ENCODE measurements at regions not wholly inside any gene's neighbourhood (a gene's known extent, or its start where the extent isn't known, plus 50 kb on each side); places are given as distances from the start of the nearest gene placed in this dataset.

GRCh38 chr2:15798701-15799431 lies 141.5 kb upstream of the MYCN start:
- Histone ChIP-seq H3K27me3 (ENCODE audit: control insufficient read depth in 5 of 5, insufficient read depth in 4 of 5, low read length in 5 of 5) (peaks cover 0 to 16% (median 9%) of the 10 kb centered on the region in 5 donors), H3K9me3 (ENCODE audit: control insufficient read depth in 5 of 5, low read length in 5 of 5) (no peaks in the 10 kb centered on the region), H3K4me3 (ENCODE audit: low read depth in 1 of 5, low read length in 5 of 5) (no peak overlapping the region), H3K27ac (ENCODE audit: low read depth, low read length) (no peak overlapping the region), H3K9ac (ENCODE audit: low read length in 5 of 5) (no peak overlapping the region), H3K36me3 (ENCODE audit: control insufficient read depth in 5 of 5, insufficient read depth in 5 of 5, low read length in 5 of 5) (no peaks in the 10 kb centered on the region), H3K4me1 (ENCODE audit: control insufficient read depth in 5 of 5, insufficient read depth in 5 of 5, low read length in 5 of 5) (peaks cover 2 to 14% (median 8%) of the 10 kb centered on the region in 5 donors)

GRCh38 chr2:15799432-15799827 lies 140.9 kb upstream of the MYCN start:
- Histone ChIP-seq H3K27ac (ENCODE audit: low read depth, low read length) (no peak overlapping the region), H3K4me1 (ENCODE audit: control insufficient read depth in 5 of 5, insufficient read depth in 5 of 5, low read length in 5 of 5) (peaks cover 2 to 14% (median 8%) of the 10 kb centered on the region in 5 donors), H3K9me3 (ENCODE audit: control insufficient read depth in 5 of 5, low read length in 5 of 5) (no peaks in the 10 kb centered on the region), H3K36me3 (ENCODE audit: control insufficient read depth in 5 of 5, insufficient read depth in 5 of 5, low read length in 5 of 5) (no peaks in the 10 kb centered on the region), H3K27me3 (ENCODE audit: control insufficient read depth in 5 of 5, insufficient read depth in 4 of 5, low read length in 5 of 5) (peaks cover 0 to 14% (median 9%) of the 10 kb centered on the region in 5 donors), H3K9ac (ENCODE audit: low read length in 5 of 5) (no peak overlapping the region), H3K4me3 (ENCODE audit: low read depth in 1 of 5, low read length in 5 of 5) (no peak overlapping the region)

GRCh38 chr2:15800495-15801329 lies 139.6 kb upstream of the MYCN start:
- no peaks in the 10 kb centered on the region for H3K36me3 ChIP-seq (ENCODE audit: control insufficient read depth in 5 of 5, insufficient read depth in 5 of 5, low read length in 5 of 5)

GRCh38 chr2:15801439-15801838 lies 138.9 kb upstream of the MYCN start:
- no peaks in the 10 kb centered on the region for H3K36me3 ChIP-seq (ENCODE audit: control insufficient read depth in 5 of 5, insufficient read depth in 5 of 5, low read length in 5 of 5)
- H3K4me1 ChIP-seq (ENCODE audit: control insufficient read depth in 5 of 5, insufficient read depth in 5 of 5, low read length in 5 of 5) = peaks cover 0 to 5% (median 2%) of the 10 kb centered on the region in 5 donors
- H3K4me3 ChIP-seq (ENCODE audit: low read depth in 1 of 5, low read length in 5 of 5) = no peak overlapping the region
- H3K27ac ChIP-seq (ENCODE audit: low read depth, low read length) = no peak overlapping the region
- H3K27me3 ChIP-seq (ENCODE audit: control insufficient read depth in 5 of 5, insufficient read depth in 4 of 5, low read length in 5 of 5) = peaks cover 0 to 15% (median 3%) of the 10 kb centered on the region in 5 donors
- H3K9me3 ChIP-seq (ENCODE audit: control insufficient read depth in 5 of 5, low read length in 5 of 5) = no peaks in the 10 kb centered on the region
- no peak overlapping the region for H3K9ac ChIP-seq (ENCODE audit: low read length in 5 of 5)

More at GRCh38 chr2:15800495-15801329, 139.6 kb upstream of the MYCN start:
- H3K27ac ChIP-seq (ENCODE audit: low read depth, low read length) = no peak overlapping the region
- no peak overlapping the region for H3K4me3 ChIP-seq (ENCODE audit: low read depth in 1 of 5, low read length in 5 of 5)
- no peaks in the 10 kb centered on the region for H3K9me3 ChIP-seq (ENCODE audit: control insufficient read depth in 5 of 5, low read length in 5 of 5)
- no peak overlapping the region for H3K9ac ChIP-seq (ENCODE audit: low read length in 5 of 5)
- peaks cover 0 to 14% (median 6%) of the 10 kb centered on the region in 5 donors for H3K27me3 ChIP-seq (ENCODE audit: control insufficient read depth in 5 of 5, insufficient read depth in 4 of 5, low read length in 5 of 5)
- H3K4me1 ChIP-seq (ENCODE audit: control insufficient read depth in 5 of 5, insufficient read depth in 5 of 5, low read length in 5 of 5) = peaks cover 0 to 6% (median 2%) of the 10 kb centered on the region in 5 donors

- Histone ChIP-seq H3K4me3 (ENCODE audit: low read depth in 1 of 5, low read length in 5 of 5) (no peak overlapping the region), H3K27me3 (ENCODE audit: control insufficient read depth in 5 of 5, insufficient read depth in 4 of 5, low read length in 5 of 5) (peaks cover 0 to 13% (median 3%) of the 10 kb centered on the region in 5 donors), H3K9me3 (ENCODE audit: control insufficient read depth in 5 of 5, low read length in 5 of 5) (no peaks in the 10 kb centered on the region), H3K27ac (ENCODE audit: low read depth, low read length) (no peak overlapping the region), H3K4me1 (ENCODE audit: control insufficient read depth in 5 of 5, insufficient read depth in 5 of 5, low read length in 5 of 5) (peaks cover 0 to 5% (median 2%) of the 10 kb centered on the region in 5 donors), H3K9ac (ENCODE audit: low read length in 5 of 5) (no peak overlapping the region), H3K36me3 (ENCODE audit: control insufficient read depth in 5 of 5, insufficient read depth in 5 of 5, low read length in 5 of 5) (no peaks in the 10 kb centered on the region)
Observed at GRCh38 chr2:15801904-15802303, 138.4 kb upstream of the MYCN start.

- H3K4me1 ChIP-seq (ENCODE audit: control insufficient read depth in 5 of 5, insufficient read depth in 5 of 5, low read length in 5 of 5) = peaks cover 0 to 5% (median 2%) of the 10 kb centered on the region in 5 donors
- no peak overlapping the region for H3K9ac ChIP-seq (ENCODE audit: low read length in 5 of 5)
- H3K36me3 ChIP-seq (ENCODE audit: control insufficient read depth in 5 of 5, insufficient read depth in 5 of 5, low read length in 5 of 5) = no peaks in the 10 kb centered on the region
- no peaks in the 10 kb centered on the region for H3K9me3 ChIP-seq (ENCODE audit: control insufficient read depth in 5 of 5, low read length in 5 of 5)
- peaks cover 0 to 10% (median 0%) of the 10 kb centered on the region in 5 donors for H3K27me3 ChIP-seq (ENCODE audit: control insufficient read depth in 5 of 5, insufficient read depth in 4 of 5, low read length in 5 of 5)
- H3K4me3 ChIP-seq (ENCODE audit: low read depth in 1 of 5, low read length in 5 of 5) = no peak overlapping the region
- H3K27ac ChIP-seq (ENCODE audit: low read depth, low read length) = no peak overlapping the region
Observed at GRCh38 chr2:15802657-15803542, 137.4 kb upstream of the MYCN start.

- no peak overlapping the region for H3K27ac ChIP-seq (ENCODE audit: low read depth, low read length)
- H3K36me3 ChIP-seq (ENCODE audit: control insufficient read depth in 5 of 5, insufficient read depth in 5 of 5, low read length in 5 of 5) = no peaks in the 10 kb centered on the region
- no peak overlapping the region for H3K4me3 ChIP-seq (ENCODE audit: low read depth in 1 of 5, low read length in 5 of 5)
- no peak overlapping the region for H3K9ac ChIP-seq (ENCODE audit: low read length in 5 of 5)
- peaks cover 0 to 10% (median 0%) of the 10 kb centered on the region in 5 donors for H3K27me3 ChIP-seq (ENCODE audit: control insufficient read depth in 5 of 5, insufficient read depth in 4 of 5, low read length in 5 of 5)
- H3K9me3 ChIP-seq (ENCODE audit: control insufficient read depth in 5 of 5, low read length in 5 of 5) = no peaks in the 10 kb centered on the region
- H3K4me1 ChIP-seq (ENCODE audit: control insufficient read depth in 5 of 5, insufficient read depth in 5 of 5, low read length in 5 of 5) = peaks cover 0 to 5% (median 2%) of the 10 kb centered on the region in 5 donors
Observed at GRCh38 chr2:15803543-15804245, 136.7 kb upstream of the MYCN start.

GRCh38 chr2:15804246-15804619 lies 136.1 kb upstream of the MYCN start:
- no peaks in the 10 kb centered on the region for H3K36me3 ChIP-seq (ENCODE audit: control insufficient read depth in 5 of 5, insufficient read depth in 5 of 5, low read length in 5 of 5)
- H3K9me3 ChIP-seq (ENCODE audit: control insufficient read depth in 5 of 5, low read length in 5 of 5) = no peaks in the 10 kb centered on the region
- no peak overlapping the region for H3K9ac ChIP-seq (ENCODE audit: low read length in 5 of 5)
- no peak overlapping the region for H3K4me3 ChIP-seq (ENCODE audit: low read depth in 1 of 5, low read length in 5 of 5)
- no peak overlapping the region for H3K27ac ChIP-seq (ENCODE audit: low read depth, low read length)
- peaks cover 0 to 10% (median 0%) of the 10 kb centered on the region in 5 donors for H3K27me3 ChIP-seq (ENCODE audit: control insufficient read depth in 5 of 5, insufficient read depth in 4 of 5, low read length in 5 of 5)
- peaks cover 0 to 5% (median 4%) of the 10 kb centered on the region in 5 donors for H3K4me1 ChIP-seq (ENCODE audit: control insufficient read depth in 5 of 5, insufficient read depth in 5 of 5, low read length in 5 of 5)

- no peak overlapping the region for H3K27ac ChIP-seq (ENCODE audit: low read depth, low read length)
- no peaks in the 10 kb centered on the region for H3K36me3 ChIP-seq (ENCODE audit: control insufficient read depth in 5 of 5, insufficient read depth in 5 of 5, low read length in 5 of 5)
- H3K27me3 ChIP-seq (ENCODE audit: control insufficient read depth in 5 of 5, insufficient read depth in 4 of 5, low read length in 5 of 5) = peaks cover 0 to 10% (median 3%) of the 10 kb centered on the region in 5 donors
- no peaks in the 10 kb centered on the region for H3K9me3 ChIP-seq (ENCODE audit: control insufficient read depth in 5 of 5, low read length in 5 of 5)
- no peak overlapping the region for H3K9ac ChIP-seq (ENCODE audit: low read length in 5 of 5)
- peaks cover 0 to 5% (median 4%) of the 10 kb centered on the region in 5 donors for H3K4me1 ChIP-seq (ENCODE audit: control insufficient read depth in 5 of 5, insufficient read depth in 5 of 5, low read length in 5 of 5)
- no peak overlapping the region for H3K4me3 ChIP-seq (ENCODE audit: low read depth in 1 of 5, low read length in 5 of 5)
Observed at GRCh38 chr2:15804691-15805090, 135.7 kb upstream of the MYCN start.

Data from subcutaneous abdominal adipose tissue (tissue), 5 donors.